Glomerular endothelial cell (primary cell): ENCODE measurements at regions not wholly inside any gene's neighbourhood (a gene's known extent, or its start where the extent isn't known, plus 50 kb on each side); places are given as distances from the start of the nearest gene placed in this dataset.
"Not testable (repeated sequence)": the region's sequence is repeated elsewhere in the genome, so short reads cannot be mapped to it uniquely, and the experiment has no call there.

Source experiments
- DNase-seq: peaks from one replicate; pipeline ENCODE4 v3.0.0-alpha.2; 2011; ENCODE audit warnings: low read depth, low spot score; ENCODE audit errors: extremely low read depth

GRCh38 chr20:6663104-6663503, 104.4 kb upstream of the BMP2 start:
- DNase-seq: no peak

GRCh38 chr20:6662309-6662708, 105.2 kb upstream of the BMP2 start:
- no peak for DNase-seq

- DNase-seq: no peak
Measured at GRCh38 chr20:6660441-6660840, 107.0 kb upstream of the BMP2 start.

- not testable (repeated sequence) for DNase-seq
Measured at GRCh38 chr20:6658909-6659308, 108.6 kb upstream of the BMP2 start.

GRCh38 chr20:6657904-6658303, 109.6 kb upstream of the BMP2 start:
- DNase-seq: no peak

GRCh38 chr20:6657111-6657510, 110.4 kb upstream of the BMP2 start:
- DNase-seq: no peak

GRCh38 chr20:6654513-6655252, 112.8 kb upstream of the BMP2 start:
- no peak for DNase-seq

- DNase-seq: no peak
Measured at GRCh38 chr20:6651561-6651960, 115.9 kb upstream of the BMP2 start.

- DNase-seq: no peak
Measured at GRCh38 chr20:6651016-6651415, 116.5 kb upstream of the BMP2 start.

- DNase-seq: no peak
Measured at GRCh38 chr20:6646021-6646636, 121.4 kb upstream of the BMP2 start.

GRCh38 chr20:6644813-6645628, 122.5 kb upstream of the BMP2 start:
- DNase-seq: no peak

GRCh38 chr20:6641012-6641411, 126.5 kb upstream of the BMP2 start:
- DNase-seq: no peak

GRCh38 chr20:6637160-6637579, 130.3 kb upstream of the BMP2 start:
- no peak for DNase-seq

- peak; percentile 85 for DNase-seq
Measured at GRCh38 chr20:6636209-6637159, 131.0 kb upstream of the BMP2 start.

GRCh38 chr20:6635034-6635736, 132.3 kb upstream of the BMP2 start:
- DNase-seq: no peak

GRCh38 chr20:6632187-6632586, 135.3 kb upstream of the BMP2 start:
- no peak for DNase-seq

- DNase-seq: no peak
Measured at GRCh38 chr20:6630514-6630913, 137.0 kb upstream of the BMP2 start.

- DNase-seq: no peak
Measured at GRCh38 chr20:6629564-6629963, 137.9 kb upstream of the BMP2 start.

- no peak for DNase-seq
Measured at GRCh38 chr20:6626805-6627204, 140.7 kb upstream of the BMP2 start.

GRCh38 chr20:6623989-6624388, 143.5 kb upstream of the BMP2 start:
- DNase-seq: no peak
